GM21447 (cell line): ENCODE measurements at regions not wholly inside any gene's neighbourhood (a gene's known extent, or its start where the extent isn't known, plus 50 kb on each side); places are given as distances from the start of the nearest gene placed in this dataset.

Experiments used
- ATAC-seq: cut with Tn5 transposase; IDR thresholded peaks from one replicate; pipeline ENCODE4 v1.9.1; 2021; ENCODE audit not compliant: unreplicated experiment

GRCh38 chr13:29713839-29714238 is 118.4 kb upstream of the SLC7A1 start:
- ATAC-seq, result no peak

GRCh38 chr13:29711776-29712175 is 116.3 kb upstream of the SLC7A1 start:
- ATAC-seq, result no peak

GRCh38 chr13:29710511-29710910 is 115.0 kb upstream of the SLC7A1 start:
- no peak for ATAC-seq

- no peak for ATAC-seq
Observed at GRCh38 chr13:29709407-29710069, 114.0 kb upstream of the SLC7A1 start.

- ATAC-seq, result peak; percentile 73
Observed at GRCh38 chr13:29707876-29708543, 112.5 kb upstream of the SLC7A1 start.

GRCh38 chr13:29706923-29707322 is 111.4 kb upstream of the SLC7A1 start:
- no peak for ATAC-seq

- no peak for ATAC-seq
Observed at GRCh38 chr13:29704648-29705047, 109.2 kb upstream of the SLC7A1 start.

GRCh38 chr13:29703421-29703820 is 107.9 kb upstream of the SLC7A1 start:
- no peak for ATAC-seq

GRCh38 chr13:29702912-29703351 is 107.4 kb upstream of the SLC7A1 start:
- no peak for ATAC-seq

- ATAC-seq, result no peak
Observed at GRCh38 chr13:29698106-29698505, 102.6 kb upstream of the SLC7A1 start.

GRCh38 chr13:29696606-29697005 is 101.1 kb upstream of the SLC7A1 start:
- no peak for ATAC-seq

- no peak for ATAC-seq
Observed at GRCh38 chr13:29693275-29693945, 97.9 kb upstream of the SLC7A1 start.

GRCh38 chr13:29689548-29689947 is 94.1 kb upstream of the SLC7A1 start:
- ATAC-seq, result no peak

- ATAC-seq, result no peak
Observed at GRCh38 chr13:29688193-29688592, 92.7 kb upstream of the SLC7A1 start.

- no peak for ATAC-seq
Observed at GRCh38 chr13:29684441-29684840, 89.0 kb upstream of the SLC7A1 start.

GRCh38 chr13:29683041-29683440 is 87.6 kb upstream of the SLC7A1 start:
- ATAC-seq, result no peak

GRCh38 chr13:29681864-29682263 is 86.4 kb upstream of the SLC7A1 start:
- ATAC-seq, result no peak

GRCh38 chr13:29679396-29680053 is 84.0 kb upstream of the SLC7A1 start:
- no peak for ATAC-seq

- ATAC-seq, result no peak
Observed at GRCh38 chr13:29677627-29678026, 82.1 kb upstream of the SLC7A1 start.

GRCh38 chr13:29676941-29677452 is 81.5 kb upstream of the SLC7A1 start:
- ATAC-seq, result no peak

- ATAC-seq, result no peak
Observed at GRCh38 chr13:29676535-29676934, 81.0 kb upstream of the SLC7A1 start.
